Cardiac fibroblast (primary cell): ENCODE measurements at regions not wholly inside any gene's neighbourhood (a gene's known extent, or its start where the extent isn't known, plus 50 kb on each side); places are given as distances from the start of the nearest gene placed in this dataset.
"Not testable (repeated sequence)": the region's sequence is repeated elsewhere in the genome, so short reads cannot be mapped to it uniquely, and the experiment has no call there.

Experiments
- DNase-seq, 2 donors: peaks; one replicate each; pipeline versions ENCODE4 v3.0.0 to v3.0.0-alpha.2; 2010; ENCODE audit warnings: low read depth in 2 of 2
- H3K4me3 ChIP-seq, 2 donors: replicated peaks in 1 of 2; 1 replicate in 1 of 2; 2 replicates in 1 of 2; pipeline ENCODE4 v1.5.1; 2011; ENCODE audit warnings: low read depth in 2 of 2, low read length in 2 of 2, mild to moderate bottlenecking in 2 of 2, moderate library complexity in 1 of 2
- TF ChIP-seq, protein P1 (sequence below): IDR thresholded peaks from one replicate; pipeline ENCODE4 v1.5.1; 2011; ENCODE audit warnings: low read depth, mild to moderate bottlenecking, low read length, inconsistent platforms

DNA sequence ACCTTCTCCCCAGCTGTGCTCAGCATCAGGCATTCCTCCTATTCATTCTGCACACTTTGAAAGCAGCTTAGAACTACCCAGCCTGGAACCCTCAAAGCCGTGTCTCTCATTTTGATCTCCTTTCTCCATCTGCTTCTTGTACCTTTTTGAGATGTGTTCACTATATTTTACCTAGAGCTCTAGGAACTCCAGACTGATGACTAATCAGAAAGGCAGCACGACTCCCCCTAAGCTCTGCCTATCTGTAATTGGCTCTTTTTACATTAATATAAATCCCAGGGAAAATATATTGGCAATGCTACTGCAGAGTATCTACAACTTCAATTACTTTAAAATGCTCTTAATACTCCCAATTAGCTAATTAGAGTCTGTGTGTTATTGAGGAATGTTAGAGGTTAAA lies 671.5 kb downstream of the CBLN4 start:
- H3K4me3 ChIP-seq, result no peak overlapping the region
- no peak for DNase-seq
- TF ChIP-seq, protein P1, sequence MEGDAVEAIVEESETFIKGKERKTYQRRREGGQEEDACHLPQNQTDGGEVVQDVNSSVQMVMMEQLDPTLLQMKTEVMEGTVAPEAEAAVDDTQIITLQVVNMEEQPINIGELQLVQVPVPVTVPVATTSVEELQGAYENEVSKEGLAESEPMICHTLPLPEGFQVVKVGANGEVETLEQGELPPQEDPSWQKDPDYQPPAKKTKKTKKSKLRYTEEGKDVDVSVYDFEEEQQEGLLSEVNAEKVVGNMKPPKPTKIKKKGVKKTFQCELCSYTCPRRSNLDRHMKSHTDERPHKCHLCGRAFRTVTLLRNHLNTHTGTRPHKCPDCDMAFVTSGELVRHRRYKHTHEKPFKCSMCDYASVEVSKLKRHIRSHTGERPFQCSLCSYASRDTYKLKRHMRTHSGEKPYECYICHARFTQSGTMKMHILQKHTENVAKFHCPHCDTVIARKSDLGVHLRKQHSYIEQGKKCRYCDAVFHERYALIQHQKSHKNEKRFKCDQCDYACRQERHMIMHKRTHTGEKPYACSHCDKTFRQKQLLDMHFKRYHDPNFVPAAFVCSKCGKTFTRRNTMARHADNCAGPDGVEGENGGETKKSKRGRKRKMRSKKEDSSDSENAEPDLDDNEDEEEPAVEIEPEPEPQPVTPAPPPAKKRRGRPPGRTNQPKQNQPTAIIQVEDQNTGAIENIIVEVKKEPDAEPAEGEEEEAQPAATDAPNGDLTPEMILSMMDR, result no peak

DNA sequence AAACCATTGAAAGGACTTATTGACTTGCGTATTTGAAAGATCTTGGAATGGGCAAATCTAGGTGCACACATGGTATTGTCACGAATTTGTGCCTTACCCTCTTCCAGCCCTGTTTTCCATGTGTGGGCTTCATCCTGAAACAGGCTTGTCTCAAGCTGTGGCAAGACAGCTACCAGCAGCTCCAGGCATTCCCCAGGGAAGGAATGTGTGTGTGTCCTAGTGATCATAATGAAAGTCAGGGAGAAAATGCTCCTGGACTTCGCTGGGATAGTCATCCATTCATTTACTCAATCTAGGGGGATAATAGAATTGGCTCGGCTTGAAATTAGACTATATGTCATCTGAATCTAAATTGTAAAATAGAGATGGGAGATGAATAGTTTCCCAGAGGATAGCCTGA lies 676.2 kb downstream of the CBLN4 start:
- H3K4me3 ChIP-seq, result no peak overlapping the region
- DNase-seq, result no peak
- TF ChIP-seq, protein P1, result no peak

DNA sequence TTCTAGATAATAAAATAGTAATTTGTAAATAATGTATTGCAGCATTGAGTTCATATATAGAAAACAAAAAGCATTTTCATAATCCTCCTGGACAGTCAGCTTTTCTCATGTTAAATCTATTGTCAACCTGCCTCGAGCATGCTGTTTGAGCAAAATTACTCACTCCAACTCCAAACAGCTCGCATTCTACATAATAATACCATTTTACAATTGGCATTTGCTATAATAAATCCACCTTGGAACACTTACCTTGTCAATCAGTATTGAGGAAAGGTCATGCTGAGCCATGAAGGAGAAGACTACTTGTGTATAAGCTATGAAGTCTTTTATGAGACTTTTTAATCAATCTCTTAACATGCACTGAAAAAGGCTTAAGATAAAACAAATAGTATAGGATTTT lies 682.6 kb downstream of the CBLN4 start:
- TF ChIP-seq, protein P1, result no peak
- H3K4me3 ChIP-seq, result no peak overlapping the region
- no peak for DNase-seq

DNA sequence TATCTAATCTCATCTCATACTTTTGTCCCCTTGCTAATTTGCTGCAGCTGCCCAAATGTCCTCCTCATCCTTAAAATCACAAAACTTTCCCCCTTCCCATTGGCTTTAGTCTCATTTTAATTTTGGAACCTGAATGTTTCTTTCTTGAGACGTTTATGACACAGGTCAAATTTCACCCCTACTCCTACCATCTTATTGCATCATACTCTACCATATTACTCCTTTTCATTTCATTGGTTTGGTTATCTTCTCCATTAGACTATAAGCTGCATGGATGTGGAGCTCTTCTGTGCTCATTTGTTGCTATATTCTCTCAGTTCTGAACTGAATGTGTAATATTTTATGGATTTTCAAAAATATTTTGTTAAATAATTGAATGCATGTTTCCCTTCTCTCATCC lies 688.6 kb downstream of the CBLN4 start:
- TF ChIP-seq, protein P1, result no peak
- DNase-seq, result no peak
- no peak overlapping the region for H3K4me3 ChIP-seq

DNA sequence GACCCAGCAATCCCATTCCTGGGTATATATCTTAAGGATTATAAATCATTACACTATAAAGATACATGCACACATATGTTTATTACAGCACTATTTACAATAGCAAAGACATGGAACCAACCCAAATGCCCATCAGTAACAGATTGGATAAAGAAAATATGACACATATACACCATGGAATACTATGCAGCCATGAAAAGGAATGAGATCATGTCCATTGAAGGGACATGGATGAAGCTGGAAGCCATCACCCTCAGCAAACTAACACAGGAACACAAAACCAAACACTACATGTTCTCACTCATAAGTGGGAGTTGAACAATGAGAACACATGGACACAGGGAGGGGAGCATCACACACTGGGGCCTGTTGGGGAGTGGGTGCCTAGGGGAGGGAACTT lies 694.5 kb downstream of the CBLN4 start:
- DNase-seq, H3K4me3 ChIP-seq: not testable (repeated sequence)

DNA sequence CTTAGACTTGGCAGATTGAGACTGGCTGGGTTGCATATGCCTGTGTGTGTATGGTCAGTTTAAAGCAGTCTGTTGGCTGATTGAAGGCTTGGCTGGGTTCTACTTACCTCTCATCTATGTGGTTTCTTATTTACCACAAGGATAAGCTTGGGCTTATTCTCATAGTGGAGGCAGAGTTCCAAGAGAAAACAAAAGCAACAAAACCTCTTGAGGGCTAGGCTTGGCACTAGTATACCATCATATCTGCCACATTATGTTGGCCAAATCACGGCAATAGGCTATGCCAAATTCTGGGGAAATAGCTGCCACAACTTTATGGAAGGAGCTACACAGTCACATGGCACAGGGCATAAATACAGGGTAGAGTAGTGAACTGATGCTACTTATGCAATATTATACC lies 714.1 kb downstream of the CBLN4 start:
- no peak overlapping the region for H3K4me3 ChIP-seq
- no peak for DNase-seq
- TF ChIP-seq, protein P1, result no peak

DNA sequence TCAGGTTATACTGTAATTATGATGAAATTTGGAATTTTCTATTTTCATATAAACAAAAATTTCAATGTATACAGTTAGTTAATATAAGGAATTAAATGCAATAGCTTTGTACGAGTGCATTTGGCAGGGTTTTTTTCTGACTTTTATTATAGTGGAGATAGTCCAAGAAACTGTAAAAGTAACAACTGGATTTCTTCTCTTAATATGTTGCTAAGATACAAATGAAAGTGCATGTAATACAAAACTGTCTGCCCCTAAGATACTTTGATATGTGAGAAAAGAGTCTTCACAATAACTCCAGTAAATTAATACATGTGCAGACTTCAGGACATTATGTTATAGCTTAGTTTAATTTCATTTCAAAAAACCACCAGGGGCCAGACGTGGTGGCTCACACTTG lies 721.4 kb downstream of the CBLN4 start:
- DNase-seq, result no peak
- no peak overlapping the region for H3K4me3 ChIP-seq
- TF ChIP-seq, protein P1, result no peak
